ENCODE measurements at regions not wholly inside any gene's neighbourhood (a gene's known extent, or its start where the extent isn't known, plus 50 kb on each side); places are given as distances from the start of the nearest gene placed in this dataset.

DNA sequence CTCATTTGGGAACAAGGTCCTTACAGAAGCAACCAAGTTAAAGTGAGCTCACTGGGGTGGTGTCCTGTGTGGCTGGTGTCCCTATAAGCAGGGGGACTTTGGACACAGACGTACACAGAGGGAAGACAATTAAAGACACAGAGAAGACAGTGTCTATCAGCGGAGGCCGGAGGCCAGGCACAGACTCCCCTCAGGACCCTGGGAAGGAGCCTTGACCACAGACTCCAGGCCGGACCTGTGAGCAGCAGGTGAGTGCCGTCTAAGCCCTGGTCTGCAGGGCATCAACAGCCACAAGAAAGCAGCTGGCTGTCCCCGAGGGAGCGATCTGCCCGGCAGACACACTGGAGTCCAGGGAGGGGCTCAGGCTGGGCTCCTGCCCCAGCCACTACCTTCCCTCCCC lies 219.1 kb upstream of the C14orf180 start:
- no peak for DNase-seq

DNA sequence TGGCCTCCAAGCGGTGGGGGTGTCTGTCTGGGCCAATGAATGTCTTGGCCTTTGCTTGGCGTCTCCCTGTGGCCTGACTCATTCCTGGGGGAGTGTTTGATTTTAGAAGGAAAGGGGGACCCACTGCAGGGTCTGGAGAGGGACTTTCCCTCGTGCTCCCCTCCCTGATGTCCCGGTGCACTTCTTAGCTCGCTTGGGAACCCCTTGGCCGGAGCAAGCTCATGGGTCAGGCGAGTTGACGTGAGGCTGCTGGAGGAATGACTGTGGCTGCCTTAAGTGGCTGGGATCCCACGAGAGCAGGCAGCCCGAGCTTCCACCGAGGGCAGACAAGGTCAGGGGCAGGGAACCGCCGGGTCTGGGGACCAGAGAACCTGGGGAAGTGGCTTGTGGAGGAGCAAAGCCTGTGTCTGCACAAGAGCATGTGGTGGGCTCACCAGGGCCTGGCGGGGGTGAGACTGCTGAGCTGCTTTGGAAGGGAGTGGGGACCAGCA lies 218.4 kb upstream of the C14orf180 start:
- DNase-seq: no peak

DNA sequence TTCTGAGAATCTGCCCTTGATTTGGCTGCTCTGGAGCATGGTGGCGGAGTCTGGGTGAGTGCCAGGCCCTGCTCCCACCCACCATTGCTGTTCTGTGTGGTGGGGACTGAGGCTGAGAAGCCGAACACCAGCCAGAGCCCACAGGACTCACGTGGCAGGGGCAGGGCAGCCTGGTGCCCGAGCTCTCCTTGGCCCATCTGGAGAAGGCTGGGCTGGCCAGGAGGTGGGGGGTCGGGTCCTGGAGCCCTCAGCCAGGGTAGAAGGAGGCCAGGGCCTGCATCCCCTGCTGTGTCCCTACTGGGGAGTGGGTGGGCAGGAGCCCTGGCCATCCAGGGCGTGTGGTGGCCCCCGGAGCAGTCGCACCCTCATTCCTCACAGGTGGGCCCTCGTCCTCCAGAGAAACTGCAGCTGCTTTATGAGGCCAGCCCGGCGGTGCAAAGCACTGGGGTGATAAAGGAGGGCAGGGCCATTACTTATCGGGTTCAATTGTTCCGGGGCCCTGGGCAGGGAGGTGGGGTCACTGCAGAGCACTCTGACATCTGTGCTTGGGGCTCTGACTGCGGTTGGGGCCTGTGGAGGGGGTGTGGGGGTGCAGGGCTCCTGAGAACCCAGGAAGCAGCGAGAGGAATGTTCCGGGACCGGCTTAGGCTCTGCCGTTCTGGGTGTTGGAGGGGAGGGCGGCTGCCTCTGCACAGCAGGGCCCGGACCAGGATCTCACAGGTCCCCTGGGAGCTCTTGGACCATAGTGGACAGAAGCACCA lies 217.5 kb upstream of the C14orf180 start:
- no peak for DNase-seq

DNA sequence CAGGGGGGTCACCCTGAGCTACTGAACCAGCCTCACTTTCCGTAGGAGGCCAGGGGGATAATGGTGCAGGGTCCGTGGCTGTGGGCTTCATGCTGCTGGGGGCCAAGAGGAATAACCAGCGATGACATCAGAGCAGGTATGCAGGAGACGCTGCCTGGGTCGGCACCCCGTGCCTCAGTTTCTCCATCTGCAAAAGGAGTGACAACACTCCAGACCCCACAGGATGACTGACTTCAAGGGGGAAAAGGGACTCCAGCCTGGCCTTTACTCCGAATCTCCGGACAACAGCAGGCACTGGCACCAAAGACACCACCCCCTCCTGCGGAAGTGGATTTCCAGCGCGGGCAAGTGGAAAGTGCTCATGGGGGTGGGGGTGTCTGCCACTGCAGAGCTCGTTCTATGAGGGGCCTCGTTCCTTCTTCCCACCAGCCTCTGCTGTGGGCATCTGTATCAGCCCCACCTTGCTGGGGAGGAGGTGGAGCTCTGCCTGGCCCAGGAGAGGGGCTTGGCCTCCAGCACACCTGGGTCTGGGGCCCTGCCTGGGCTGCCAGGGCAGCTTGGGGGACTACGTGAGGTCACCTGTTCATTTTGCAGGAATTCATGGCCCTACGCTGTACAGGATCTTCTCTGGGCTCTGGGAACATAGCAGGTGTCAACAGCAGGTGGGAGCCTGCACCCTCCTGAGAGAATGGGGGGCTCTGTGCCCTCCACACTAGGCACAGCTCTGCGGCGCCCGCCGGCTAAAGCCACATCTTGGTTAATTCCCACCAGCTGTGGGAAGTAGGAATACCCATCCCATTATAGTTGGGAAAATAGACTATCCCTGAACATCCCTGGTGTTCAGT lies 216.6 kb upstream of the C14orf180 start:
- no peak for DNase-seq

DNA sequence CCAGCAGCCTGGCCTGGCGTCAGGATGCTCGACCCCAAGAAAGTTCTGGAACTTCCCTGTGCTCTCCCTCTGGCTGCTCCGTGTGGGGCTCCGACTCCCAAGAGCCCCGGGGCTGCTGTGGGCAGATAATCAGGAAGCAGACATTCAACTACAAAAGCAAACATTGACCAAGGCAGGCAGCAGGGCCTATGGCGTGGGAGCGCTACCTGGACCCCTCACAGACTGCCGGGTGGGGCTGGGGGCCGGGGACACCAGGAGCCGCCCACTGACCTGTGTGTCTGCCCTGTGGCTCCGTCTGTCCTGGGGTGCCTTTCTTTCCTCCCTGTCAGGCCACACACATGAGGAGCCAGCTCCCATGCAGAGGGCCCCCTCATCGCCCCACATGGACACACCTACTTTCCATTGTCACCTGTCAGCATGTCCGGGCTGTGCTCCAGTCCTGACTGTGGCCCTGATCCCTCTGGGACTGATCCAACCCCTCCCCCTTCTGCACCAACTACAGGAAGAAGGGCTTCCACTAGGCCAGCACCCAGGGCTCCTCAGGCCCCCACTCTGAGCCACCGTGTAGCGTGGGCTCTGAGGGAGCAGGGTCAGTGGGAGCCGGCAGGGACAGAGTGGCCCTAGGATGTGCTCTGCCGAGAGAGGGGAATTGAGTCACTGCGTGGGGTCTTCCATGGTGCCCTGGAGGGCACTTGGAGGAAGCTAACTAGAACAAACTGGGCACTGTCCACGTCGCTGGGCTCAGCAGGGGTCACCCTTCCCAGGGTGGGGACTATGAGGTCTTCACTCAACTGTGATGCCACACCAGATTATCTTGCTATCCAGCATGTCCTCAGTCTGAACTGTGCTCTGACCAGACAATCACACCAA lies 215.4 kb upstream of the C14orf180 start:
- DNase-seq: no peak

DNA sequence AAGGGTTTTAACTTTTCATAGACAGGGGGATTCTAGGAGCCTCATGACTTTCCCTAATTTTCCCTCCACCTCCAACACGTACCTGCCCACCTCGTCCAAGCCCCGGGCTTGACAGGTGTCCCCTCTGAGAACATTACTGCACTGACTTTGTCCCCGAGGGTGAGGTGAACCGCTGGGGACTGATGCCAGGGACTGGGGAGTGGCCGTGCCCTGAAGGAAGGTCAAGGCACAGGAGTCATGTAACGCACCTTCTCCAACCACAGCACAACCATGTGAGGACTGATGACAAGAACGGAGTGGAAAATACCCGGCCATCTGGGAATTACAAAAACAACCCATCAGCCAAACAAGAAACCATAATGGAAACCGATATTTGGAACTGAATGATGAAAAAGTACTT lies 214.7 kb upstream of the C14orf180 start:
- DNase-seq: no peak

DNA sequence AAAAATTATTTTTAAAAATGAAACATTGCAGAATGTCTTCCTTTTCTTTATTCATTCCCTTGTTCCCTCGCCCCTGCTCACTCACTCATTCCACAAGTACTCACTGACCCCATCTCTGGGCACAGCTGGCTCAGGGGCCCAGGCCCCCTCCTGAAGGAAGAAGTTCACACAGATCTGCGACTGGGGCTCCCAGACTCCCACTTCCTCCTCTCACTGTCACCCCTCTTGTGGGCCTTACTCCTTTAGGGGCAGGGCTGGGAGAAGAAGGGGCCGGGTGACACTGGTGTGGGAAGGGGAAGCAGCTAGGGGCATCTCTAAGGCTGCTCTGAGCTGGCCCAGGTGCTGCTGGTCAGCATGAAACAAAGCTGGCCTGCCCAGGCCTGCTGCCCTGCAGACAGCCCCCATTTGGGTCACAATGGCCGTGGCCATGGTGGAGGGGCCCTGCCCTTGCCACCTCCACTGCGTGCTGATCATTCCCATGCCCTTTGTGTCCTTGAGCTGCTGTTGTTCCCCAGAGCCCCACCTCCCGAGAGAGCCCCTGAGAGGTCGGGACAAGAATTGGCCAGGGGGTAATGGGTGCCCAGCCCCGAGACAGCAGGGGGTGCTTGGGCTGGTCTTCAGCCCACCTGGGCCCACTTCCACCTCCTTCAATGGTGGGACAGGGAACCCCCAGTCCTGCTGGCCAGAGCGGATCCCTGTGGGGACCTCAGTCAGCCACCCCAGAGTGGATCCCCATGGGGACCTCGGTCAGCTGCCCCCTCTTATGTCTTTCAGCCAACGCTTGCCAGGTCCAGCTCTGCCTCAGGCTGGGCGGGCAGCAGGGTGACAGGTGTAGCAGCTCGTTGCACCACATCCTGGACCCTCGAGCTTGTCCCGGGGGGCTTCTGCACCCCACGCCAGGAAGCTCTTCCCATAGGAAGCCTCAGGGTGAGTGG lies 212.4 kb upstream of the C14orf180 start:
- DNase-seq: no peak

DNA sequence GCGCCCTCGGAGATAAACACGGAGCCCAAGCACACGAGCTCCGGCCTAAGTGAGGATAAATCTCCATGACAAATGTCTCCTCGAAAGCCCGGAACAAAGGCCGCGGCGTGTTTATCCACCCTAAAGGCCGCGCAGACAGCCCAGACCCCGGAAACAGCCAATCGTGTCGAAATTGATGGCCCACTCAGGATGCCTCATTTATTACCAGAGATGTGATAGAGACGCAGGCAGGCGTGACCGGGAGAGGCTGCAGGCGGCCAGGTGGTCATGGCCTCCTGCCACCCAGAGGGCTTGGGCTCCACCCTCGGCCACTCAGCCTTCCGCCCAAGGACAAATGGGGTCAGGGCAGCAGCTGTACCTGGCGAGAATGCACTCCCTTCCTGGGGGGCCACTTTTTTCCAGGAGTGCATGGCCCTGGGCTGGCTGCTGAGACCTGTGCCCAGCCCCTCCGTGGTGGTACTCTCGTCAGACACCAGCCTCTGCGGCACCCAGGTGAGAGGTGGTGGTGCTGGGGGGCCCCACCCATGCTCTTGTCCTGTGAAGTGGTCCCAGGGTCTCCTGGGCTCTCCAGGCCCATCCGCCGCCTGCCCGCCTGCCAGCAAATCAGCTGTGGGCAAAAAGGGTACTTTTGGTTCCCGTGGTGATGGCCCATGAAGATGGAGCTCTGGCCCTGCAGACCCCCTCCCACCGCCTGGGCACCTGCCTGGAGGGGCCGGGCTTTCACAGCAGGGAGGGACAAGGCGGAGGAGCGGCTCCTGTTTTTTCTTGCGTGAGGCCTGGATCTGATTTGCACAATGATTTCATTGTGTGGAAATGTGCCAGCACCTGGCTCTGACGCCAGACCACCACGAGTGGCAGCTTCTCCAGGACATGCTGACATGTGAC lies 211.5 kb upstream of the C14orf180 start:
- DNase-seq: no peak

DNA sequence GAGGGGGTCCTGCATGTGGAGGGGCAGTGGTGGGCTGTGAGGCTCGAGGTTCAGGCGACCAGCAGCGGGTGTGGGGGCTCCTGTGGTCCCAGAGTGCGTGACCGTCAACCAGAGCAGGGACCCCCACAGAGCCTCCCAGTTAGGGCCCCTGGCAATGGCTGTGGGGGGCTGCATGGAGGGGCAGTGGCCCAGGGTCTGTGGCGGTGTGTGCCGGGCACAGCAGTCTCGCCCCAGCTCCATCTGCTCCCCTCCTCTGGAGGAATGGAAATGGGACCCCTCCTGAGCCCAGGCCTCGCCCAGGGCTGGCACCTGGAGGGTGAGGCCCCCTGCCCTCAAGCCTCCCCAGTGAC lies 210.8 kb upstream of the C14orf180 start:
- no peak for DNase-seq

DNA sequence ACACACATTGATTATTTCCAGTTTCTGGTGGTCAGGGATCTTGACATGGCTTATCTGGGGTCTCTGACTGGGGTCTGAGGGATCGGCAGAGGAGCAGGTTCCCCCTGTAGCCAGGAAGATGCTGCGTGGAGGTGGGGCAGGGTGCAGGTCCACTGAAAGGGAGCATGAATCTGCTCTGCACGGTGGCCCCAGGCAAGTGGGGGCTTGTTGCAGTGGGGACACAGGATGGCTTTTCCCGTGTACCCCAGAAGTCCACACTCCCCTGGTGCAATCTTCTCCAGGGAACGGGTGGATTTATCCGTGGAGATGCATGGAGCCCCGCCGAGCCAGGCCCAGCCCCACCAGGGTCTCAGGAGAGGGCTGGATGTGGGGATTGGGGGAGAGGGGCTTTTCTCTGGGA lies 210.4 kb upstream of the C14orf180 start:
- no peak for DNase-seq

DNA sequence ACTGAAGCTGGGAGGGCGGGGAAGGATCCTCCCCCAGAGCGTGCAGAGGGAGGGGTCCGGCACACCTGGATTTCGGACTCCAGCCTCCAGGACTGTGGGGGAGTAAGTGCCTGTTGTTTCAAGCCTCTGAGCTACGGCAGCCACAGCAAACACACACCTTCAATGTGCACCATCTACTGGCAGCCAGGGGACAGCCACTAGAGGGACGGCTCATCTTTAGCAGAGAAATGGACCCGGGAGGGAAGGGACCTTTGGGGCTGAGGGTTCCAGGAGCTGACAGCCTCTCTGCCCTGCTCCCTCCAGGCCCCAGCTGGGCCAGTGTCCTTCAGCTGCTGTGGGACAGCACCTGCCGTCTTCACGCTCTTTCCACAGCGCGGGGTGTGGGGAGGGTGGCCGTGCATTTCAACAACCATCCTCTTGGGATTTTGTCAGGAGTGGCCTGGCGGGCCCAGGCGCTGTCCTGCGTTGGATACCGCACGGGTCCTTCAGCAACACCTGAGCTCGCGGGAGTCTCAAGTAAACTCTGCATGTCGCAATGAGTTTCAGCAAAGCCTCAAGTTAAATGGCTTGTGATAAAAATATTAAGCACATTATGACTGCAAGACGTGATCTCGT lies 209.2 kb upstream of the C14orf180 start:
- no peak for DNase-seq

DNA sequence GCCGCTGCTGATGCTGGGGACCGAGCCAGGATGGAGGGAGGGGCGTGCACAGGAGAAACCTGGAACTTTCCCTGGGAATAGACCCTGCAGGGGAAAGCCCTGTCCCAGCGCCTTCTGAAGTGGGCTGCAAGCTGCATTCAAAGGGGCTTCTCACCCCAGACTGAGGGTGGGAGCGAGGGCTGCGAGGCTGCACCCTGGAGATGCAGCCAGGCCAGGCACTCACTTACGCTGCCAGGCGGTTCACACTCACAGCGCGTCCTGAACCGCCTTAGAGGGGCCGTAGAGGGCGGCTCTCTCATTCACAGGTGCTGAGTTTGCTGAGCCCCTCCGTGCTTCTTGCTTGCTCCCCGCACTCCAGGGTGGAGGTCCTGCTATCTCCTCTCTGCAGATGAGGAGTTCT lies 208.5 kb upstream of the C14orf180 start:
- DNase-seq: no peak

DNA sequence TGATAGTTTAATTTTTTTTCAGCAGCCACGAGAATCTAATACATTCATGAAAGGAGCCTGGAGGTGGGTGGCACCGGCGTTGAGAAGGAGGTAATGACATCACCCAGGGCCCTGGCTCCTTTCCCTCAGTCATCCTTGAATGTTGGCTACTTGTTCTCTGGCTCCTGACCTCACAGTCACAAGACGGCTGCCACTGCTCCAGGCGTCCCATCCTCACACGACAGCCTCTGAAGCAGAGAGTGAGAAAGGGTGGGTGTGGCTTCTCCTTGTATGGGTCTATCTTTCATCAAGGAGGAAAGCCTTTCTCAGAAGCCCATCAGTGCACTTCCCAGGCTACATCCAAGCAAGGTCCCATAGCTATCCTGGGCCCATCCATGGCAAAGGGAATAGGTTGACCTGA lies 207.6 kb upstream of the C14orf180 start:
- no peak for DNase-seq

DNA sequence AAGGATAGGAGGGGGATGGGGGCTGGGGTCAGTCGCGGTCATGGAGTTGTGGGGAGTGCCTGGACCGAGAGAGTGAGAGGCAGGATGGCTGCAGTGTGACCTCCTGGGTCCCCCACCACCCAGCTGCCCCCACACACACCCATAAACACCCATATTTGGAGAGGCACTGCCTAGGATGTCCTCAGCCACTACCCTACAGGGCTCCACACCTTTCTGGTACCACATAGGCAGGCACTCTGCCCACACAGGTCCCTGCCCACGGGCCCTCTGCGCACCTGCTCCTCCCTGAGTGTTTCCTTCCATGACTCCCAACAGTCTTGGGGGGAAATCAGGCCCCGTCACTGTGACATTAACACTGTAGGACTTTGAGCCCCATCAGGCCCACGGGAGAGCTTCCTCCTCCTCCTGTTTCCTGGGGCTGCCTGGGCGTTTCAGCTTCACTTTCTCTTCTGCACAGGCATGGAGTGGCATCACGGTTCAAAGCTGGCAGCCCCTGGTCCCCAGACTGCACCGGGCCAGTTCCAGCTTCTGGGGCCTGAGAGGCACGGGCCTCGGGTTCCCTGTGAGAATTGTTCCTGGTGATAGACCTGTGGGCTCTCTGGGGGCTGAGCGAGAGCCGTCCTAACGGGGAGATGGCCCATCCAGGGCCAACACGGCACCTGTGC lies 207.0 kb upstream of the C14orf180 start:
- no peak for DNase-seq

DNA sequence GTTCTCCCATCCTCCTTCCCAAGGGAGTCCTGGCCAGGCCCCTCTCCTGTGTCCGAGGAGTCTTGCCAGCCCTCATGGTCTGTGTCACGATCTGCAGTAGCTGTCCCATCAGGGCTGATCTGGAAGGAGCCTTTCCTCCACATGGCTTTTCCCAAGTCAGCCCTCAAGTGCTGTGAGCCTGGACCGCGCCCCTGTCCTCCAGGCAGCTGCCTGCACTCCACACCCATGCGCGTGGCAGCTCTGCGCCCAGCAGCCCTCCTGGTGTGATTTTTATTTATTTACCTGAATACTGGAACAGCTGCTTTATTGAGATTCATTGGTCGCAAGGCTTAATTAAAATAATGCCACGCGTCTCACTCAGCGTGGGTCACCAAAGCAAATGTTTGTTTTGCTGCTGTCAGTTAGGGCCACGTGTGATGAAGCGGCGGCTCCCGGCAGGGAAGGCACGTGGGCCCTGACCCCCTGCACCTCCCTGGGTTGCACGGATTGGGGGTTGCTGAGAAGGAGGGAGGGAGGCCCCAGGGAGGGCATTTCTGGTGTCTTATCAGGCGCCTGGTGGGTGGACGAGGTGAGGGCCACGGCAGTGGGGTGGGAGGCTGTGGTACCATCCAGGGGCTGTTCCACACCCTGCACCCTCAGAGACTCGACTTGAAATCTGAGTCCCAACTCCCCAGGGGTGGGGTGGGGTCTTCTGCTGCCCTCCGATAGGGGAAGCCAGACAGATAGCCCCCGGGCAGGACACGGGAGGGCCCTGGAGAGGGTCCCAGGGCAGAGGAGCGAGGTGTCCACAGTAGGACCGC lies 206.3 kb upstream of the C14orf180 start:
- no peak for DNase-seq

DNA sequence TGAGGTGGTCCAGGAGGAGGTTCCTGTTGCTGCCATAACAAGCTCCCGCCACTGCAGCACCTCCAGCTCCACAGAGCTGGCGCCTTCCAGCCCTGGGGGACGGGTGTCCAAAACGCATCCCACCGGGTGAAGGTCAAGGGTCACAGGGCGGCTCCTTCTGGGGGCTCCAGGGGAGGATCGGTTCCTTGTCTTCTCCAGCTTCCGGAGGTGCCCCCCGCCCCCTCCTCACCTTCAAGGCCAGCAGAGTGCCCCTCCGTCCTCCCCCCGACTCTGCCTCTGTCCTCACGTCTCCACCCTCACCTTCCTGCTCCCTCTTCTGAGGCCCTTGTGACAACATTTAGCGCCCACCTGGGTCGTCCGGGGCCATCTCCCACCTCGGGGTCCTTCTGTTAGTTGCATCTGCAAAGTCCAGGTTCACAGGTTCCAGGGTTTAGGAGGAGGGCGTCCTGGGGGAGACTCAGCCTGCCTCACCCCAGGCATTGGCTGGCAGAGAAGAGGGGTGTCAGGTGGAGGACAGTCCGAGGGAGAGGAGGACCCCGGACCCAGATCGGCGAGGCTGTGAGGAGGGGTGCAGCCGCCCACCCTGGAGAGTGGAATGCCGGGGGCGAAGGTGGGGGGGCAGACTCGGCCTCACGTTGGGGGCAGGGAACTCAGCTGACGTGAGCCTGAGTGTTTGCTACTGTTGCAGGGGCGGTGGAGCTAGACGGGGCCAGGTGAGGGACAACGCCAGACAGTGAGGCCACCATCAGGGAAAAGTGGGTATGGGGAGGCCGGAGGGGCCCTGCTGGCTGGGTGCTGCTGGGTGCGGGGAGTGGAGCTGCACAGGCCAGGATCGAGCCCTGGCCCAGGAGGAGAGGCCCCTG lies 205.5 kb upstream of the C14orf180 start:
- no peak for DNase-seq

DNA sequence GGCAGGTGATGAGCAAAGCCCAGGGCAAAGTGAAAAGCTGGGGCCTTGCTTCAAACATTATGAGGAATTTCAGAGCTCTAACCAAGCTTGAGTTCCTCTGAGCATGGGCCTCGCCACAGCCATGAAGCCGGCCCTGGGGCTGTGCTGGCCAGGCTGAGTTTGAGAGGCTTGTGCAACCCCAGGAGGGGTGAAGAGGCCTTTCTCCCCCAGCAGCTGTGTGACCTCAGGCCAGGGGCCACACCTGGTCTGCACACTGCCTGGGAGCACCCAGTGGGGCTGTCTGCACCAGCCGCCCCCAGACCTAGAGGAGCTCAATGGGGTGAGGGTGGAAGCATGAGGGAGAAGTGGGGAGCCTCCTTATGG lies 204.9 kb upstream of the C14orf180 start:
- no peak for DNase-seq

DNA sequence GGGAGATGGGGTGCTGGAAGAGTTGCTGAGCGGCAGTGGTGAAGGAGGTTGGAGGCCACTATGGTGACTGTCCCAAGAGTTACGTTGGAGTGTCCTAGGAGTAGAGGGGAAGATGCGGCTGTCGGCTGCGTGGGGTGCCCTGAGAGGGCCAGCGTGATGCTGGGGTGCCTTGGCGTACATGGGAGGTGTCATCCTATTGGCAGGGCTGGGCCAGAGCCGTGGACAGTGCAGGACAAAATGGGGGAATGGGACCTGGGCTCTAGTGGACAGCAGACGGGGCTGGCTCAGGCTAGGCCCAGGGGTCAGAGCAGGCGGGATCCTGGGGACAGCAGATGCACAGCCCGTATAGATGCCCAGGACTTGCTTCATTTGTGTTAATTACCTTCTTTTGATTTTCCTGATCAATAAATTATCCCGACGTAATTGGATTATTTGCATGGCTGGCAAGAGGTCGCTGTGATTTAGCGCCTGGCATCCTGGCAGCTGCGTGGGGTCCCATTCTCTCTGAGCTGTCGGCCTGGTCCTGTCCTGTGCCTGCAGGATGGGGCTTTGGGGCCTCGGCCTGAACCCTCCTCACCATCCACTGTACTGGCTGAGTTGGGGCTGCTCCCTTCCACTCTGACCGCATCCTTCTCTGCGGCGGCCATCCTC lies 203.9 kb upstream of the C14orf180 start:
- no peak for DNase-seq

Data from activated CD4-positive, alpha-beta T cell treated with anti-CD3 and anti-CD28 coated beads, Interleukin-2, amount 50 U/mL, for 4 hours (primary cell).